Mammary epithelial cell (primary cell): ENCODE measurements at regions not wholly inside any gene's neighbourhood (a gene's known extent, or its start where the extent isn't known, plus 50 kb on each side); places are given as distances from the start of the nearest gene placed in this dataset.

Experiments used
- CTCF ChIP-seq, 2 donors: IDR thresholded peaks in 1 of 2; conservative IDR thresholded peaks in 1 of 2; 2 replicates each; pipeline ENCODE4 v1.5.1; 2011 to 2012; ENCODE audit warnings: inconsistent platforms in 2 of 2, low read length in 2 of 2, mild to moderate bottlenecking in 2 of 2, control low read depth in 1 of 2, low read depth in 1 of 2; ENCODE audit not compliant: insufficient read depth in 1 of 2; ENCODE audit errors: extremely low read depth in 1 of 2
- EZH2 ChIP-seq: IDR thresholded peaks from 2 replicates; pipeline ENCODE4 v1.6.1; 2012; ENCODE audit warnings: low read length, inconsistent platforms, borderline replicate concordance

- TF ChIP-seq CTCF (conservative IDR thresholded peaks at IDR 0.05 in 1 of 2, IDR thresholded peaks at IDR 0.05 in 1 of 2; ENCODE audit: extremely low read depth in 1 of 2, insufficient read depth in 1 of 2, low read depth in 1 of 2, low read length in 2 of 2) (no peak), EZH2 (no peak)
Observed at GRCh38 chr10:36200577-36200976, 558.5 kb upstream of the FZD8 start.
